PFSK-1 (cell line): ENCODE measurements at regions not wholly inside any gene's neighbourhood (a gene's known extent, or its start where the extent isn't known, plus 50 kb on each side); places are given as distances from the start of the nearest gene placed in this dataset.

Experiments
- FOXP2 ChIP-seq: optimal IDR thresholded peaks from 2 replicates; pipeline ENCODE3; 2011; ENCODE audit warnings: borderline replicate concordance, control low read depth, inconsistent platforms; ENCODE audit not compliant: insufficient read depth; ENCODE audit errors: extremely low read length, extremely low read depth
- POLR2AphosphoS5 ChIP-seq: IDR thresholded peaks from 2 replicates; pipeline ENCODE4 v1.6.1; 2012; ENCODE audit warnings: low read depth, mild to moderate bottlenecking, control low read depth, low read length, moderate library complexity
- SIN3A ChIP-seq: IDR thresholded peaks from 2 replicates; pipeline ENCODE4 v1.6.1; 2012; ENCODE audit warnings: mild to moderate bottlenecking, low read length, moderate library complexity, borderline replicate concordance; ENCODE audit not compliant: insufficient read depth
- TAF1 ChIP-seq: IDR thresholded peaks from 2 replicates; pipeline ENCODE4 v1.6.1; 2012; ENCODE audit warnings: low read length, control low read depth, borderline replicate concordance; ENCODE audit not compliant: insufficient read depth
- TF ChIP-seq, protein P1 (sequence below), 2 experiments: IDR thresholded peaks; 2 replicates each; pipeline versions ENCODE4 v1.6.1 to v1.8.0; 2011 to 2012; ENCODE audit warnings: low read depth in 2 of 2, low read length in 2 of 2, control low read depth in 1 of 2, inconsistent platforms in 1 of 2, mild to moderate bottlenecking in 1 of 2, moderate library complexity in 1 of 2; ENCODE audit not compliant: insufficient read depth in 1 of 2

DNA sequence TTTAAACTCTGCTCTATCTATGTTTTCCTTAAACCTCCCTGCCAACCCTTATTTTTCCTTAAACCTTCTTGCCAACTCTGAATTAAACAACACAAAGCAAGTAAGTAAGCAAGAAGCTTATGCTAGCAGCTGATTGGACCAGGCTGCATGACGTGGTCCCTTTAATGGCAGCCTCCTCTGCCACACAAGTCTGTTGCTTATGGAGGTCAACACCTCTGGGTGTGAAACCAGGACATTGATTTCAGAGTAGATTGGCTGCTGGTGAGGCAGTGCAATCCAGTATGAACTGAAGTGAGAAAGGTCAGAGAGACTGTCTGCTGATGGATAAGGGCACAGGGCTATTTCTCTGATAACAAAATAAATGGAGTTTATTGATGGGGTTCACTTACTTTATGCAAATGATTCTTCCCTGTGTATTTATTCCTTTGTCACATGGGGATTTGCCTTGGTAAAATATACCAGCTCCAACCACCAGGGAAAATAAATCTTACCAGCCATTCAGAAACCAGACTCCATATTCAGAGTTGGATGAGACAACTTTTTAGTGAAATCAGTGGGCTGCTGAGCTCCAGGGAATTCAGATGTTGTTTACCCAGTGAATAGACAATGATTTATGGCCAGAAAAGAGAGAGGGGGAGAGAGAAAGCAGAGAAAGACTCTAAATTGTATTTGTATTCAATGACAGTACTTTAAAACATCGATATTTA lies 112.2 kb upstream of the NCKAP5 start:
- TF ChIP-seq POLR2AphosphoS5 (no peak), SIN3A (no peak), TAF1 (no peak), FOXP2 (no peak)
- TF ChIP-seq, protein P1, sequence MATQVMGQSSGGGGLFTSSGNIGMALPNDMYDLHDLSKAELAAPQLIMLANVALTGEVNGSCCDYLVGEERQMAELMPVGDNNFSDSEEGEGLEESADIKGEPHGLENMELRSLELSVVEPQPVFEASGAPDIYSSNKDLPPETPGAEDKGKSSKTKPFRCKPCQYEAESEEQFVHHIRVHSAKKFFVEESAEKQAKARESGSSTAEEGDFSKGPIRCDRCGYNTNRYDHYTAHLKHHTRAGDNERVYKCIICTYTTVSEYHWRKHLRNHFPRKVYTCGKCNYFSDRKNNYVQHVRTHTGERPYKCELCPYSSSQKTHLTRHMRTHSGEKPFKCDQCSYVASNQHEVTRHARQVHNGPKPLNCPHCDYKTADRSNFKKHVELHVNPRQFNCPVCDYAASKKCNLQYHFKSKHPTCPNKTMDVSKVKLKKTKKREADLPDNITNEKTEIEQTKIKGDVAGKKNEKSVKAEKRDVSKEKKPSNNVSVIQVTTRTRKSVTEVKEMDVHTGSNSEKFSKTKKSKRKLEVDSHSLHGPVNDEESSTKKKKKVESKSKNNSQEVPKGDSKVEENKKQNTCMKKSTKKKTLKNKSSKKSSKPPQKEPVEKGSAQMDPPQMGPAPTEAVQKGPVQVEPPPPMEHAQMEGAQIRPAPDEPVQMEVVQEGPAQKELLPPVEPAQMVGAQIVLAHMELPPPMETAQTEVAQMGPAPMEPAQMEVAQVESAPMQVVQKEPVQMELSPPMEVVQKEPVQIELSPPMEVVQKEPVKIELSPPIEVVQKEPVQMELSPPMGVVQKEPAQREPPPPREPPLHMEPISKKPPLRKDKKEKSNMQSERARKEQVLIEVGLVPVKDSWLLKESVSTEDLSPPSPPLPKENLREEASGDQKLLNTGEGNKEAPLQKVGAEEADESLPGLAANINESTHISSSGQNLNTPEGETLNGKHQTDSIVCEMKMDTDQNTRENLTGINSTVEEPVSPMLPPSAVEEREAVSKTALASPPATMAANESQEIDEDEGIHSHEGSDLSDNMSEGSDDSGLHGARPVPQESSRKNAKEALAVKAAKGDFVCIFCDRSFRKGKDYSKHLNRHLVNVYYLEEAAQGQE (IDR thresholded peaks at IDR 0.05; ENCODE audit: insufficient read depth in 1 of 2, low read depth in 2 of 2, low read length in 2 of 2), result no peak

DNA sequence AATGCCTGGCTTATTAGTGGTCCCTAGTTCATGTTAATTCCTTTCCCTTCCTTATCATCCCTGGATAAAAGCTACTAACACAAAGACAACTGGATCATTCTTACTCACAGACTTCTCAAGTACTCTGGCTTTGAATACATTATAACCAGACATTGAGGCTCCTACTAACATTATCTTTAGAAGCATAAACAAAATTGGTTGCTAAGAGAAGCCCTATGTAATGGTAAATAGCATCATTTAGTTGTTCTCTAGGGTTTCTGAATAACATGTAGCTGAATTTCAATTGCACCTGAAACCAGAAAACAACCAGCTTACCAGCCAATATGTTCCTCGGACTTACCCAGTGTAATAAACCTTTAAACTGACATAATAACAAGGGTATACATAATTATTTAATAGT lies 114.1 kb upstream of the NCKAP5 start:
- no peak for TF ChIP-seq SIN3A
- no peak for TF ChIP-seq FOXP2
- TF ChIP-seq, protein P1 (IDR thresholded peaks at IDR 0.05; ENCODE audit: insufficient read depth in 1 of 2, low read depth in 2 of 2, low read length in 2 of 2), result no peak
- TF ChIP-seq POLR2AphosphoS5, result no peak
- no peak for TF ChIP-seq TAF1

DNA sequence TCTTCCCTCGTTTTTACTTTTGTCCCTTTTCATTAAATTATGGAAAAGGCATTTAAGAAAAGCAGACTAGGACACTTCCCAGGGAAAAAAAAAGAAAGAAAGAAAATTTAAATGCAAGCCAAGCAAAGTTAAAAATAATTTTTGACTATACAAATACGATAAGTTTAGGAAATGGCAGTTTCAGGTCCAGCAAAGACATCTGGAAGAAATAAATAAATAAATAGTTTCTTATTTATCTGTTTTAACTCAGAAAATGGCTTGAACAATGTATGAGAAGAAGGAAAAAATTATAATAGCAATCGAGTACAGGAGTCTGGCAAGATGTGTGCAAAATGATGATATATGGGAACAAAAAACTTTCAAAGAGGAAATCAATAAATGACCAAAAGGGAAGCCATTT lies 114.6 kb upstream of the NCKAP5 start:
- TF ChIP-seq POLR2AphosphoS5, result no peak
- TF ChIP-seq FOXP2, result no peak
- no peak for TF ChIP-seq TAF1
- TF ChIP-seq SIN3A, result no peak

DNA sequence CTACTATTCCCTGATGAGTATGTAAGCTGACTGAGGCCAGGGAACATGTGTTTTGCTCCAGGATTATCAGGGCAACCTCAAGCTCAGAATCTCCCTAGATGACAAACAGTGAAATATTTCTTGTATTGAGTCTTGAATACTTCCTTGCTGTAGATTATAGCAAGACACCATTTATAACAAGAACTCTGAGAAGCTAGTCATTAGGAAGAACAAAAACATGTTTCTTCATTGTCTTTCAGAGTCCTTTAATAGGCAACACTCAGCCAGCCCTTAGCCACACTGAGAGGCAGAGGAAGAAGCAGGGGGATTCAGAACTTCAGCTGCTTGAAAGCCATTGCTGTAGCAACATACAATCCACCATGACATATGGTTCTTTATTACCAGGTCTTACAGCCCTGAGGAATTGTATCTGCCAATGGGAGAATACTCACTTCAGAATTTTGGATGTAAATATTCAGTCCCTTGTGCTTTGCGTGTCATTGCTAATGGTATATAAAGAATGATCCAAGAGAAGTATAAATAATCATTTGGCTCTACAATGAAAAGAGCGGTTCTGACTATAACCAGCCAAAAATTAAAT lies 117.5 kb upstream of the NCKAP5 start:
- no peak for TF ChIP-seq TAF1

DNA sequence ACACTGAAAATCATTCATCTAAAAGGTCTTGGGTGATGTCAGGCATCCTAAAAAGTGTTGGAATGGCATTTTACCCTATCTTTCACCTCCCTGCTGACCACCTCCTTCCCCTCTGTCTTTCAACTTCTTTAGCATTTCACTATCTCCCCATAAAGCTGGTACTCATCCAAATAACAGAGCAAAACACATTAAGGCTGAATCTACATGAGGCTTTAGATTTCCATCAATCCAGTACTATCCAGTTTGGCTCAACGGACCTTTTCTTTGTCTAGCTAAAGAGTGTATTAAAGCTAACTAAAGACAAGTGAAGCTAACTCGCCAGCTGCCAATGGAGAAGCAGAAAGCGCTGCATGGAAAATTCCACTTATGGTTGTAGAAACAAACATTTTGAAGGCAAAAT lies 122.5 kb upstream of the NCKAP5 start:
- TF ChIP-seq SIN3A, result no peak
- TF ChIP-seq, protein P1 (IDR thresholded peaks at IDR 0.05; ENCODE audit: insufficient read depth in 1 of 2, low read depth in 2 of 2, low read length in 2 of 2), result no peak
- no peak for TF ChIP-seq TAF1
- no peak for TF ChIP-seq POLR2AphosphoS5
- no peak for TF ChIP-seq FOXP2

DNA sequence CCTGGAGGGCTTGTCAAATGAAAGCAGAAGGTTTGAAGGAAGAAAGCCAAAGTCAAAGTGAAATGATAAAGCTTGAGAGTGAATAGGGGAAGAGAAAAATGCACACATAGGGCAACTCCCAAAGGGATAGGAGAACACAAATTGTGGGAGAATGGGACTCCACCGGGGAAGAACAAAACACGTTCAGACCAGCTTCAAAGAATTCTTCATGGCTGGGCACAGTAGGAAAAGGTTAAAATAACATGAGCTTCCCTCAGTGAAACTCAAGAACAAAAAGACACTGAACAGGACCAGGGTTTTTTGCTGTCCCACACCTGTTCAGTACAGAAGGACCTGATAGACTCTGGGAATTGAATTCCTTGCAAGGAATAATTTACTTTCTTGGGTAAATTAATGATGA lies 123.1 kb upstream of the NCKAP5 start:
- TF ChIP-seq TAF1 (no peak), POLR2AphosphoS5 (no peak), FOXP2 (no peak), SIN3A (no peak)
- TF ChIP-seq, protein P1 (IDR thresholded peaks at IDR 0.05; ENCODE audit: insufficient read depth in 1 of 2, low read depth in 2 of 2, low read length in 2 of 2), result no peak
